ENCODE measurements at regions not wholly inside any gene's neighbourhood (a gene's known extent, or its start where the extent isn't known, plus 50 kb on each side); places are given as distances from the start of the nearest gene placed in this dataset.

- TF ChIP-seq CTCF (IDR thresholded peaks at IDR 0.05) (no peak), POLR2A (IDR thresholded peaks at IDR 0.05) (no peak)
Measured at GRCh38 chr15:62520887-62521286, 355.8 kb upstream of the C2CD4B start.
